Neural cell (in vitro differentiated cells): ENCODE measurements at regions not wholly inside any gene's neighbourhood (a gene's known extent, or its start where the extent isn't known, plus 50 kb on each side); places are given as distances from the start of the nearest gene placed in this dataset.

Source experiments
- CTCF ChIP-seq: fragments of 450-650 bp; IDR thresholded peaks from 2 replicates; pipeline ENCODE4 v1.5.1; 2014; ENCODE audit warnings: antibody characterized with exemption, mild to moderate bottlenecking, moderate library complexity; ENCODE audit not compliant: poor library complexity, severe bottlenecking
- EZH2 ChIP-seq: fragments of 200-600, 300-800 bp; shearing (Covaris generic), sonication (generic); IDR thresholded peaks from 2 replicates; pipeline ENCODE4 v1.6.1; 2014; ENCODE audit warnings: antibody characterized with exemption, low read length, borderline replicate concordance, mild to moderate bottlenecking; ENCODE audit not compliant: insufficient read depth, poor library complexity, severe bottlenecking
- POLR2AphosphoS5 ChIP-seq: IDR thresholded peaks from 2 replicates; pipeline ENCODE4 v1.6.1; 2012
- RAD21 ChIP-seq: fragments of 450-650 bp; conservative IDR thresholded peaks from 2 replicates; pipeline ENCODE4 v1.6.1; 2014; ENCODE audit warnings: antibody characterized with exemption, mild to moderate bottlenecking, moderate library complexity
- SMC3 ChIP-seq: fragments of 450-650 bp; conservative IDR thresholded peaks from 2 replicates; pipeline ENCODE4 v1.6.1; 2014; ENCODE audit warnings: antibody characterized with exemption, mild to moderate bottlenecking, moderate library complexity; ENCODE audit not compliant: poor library complexity

DNA sequence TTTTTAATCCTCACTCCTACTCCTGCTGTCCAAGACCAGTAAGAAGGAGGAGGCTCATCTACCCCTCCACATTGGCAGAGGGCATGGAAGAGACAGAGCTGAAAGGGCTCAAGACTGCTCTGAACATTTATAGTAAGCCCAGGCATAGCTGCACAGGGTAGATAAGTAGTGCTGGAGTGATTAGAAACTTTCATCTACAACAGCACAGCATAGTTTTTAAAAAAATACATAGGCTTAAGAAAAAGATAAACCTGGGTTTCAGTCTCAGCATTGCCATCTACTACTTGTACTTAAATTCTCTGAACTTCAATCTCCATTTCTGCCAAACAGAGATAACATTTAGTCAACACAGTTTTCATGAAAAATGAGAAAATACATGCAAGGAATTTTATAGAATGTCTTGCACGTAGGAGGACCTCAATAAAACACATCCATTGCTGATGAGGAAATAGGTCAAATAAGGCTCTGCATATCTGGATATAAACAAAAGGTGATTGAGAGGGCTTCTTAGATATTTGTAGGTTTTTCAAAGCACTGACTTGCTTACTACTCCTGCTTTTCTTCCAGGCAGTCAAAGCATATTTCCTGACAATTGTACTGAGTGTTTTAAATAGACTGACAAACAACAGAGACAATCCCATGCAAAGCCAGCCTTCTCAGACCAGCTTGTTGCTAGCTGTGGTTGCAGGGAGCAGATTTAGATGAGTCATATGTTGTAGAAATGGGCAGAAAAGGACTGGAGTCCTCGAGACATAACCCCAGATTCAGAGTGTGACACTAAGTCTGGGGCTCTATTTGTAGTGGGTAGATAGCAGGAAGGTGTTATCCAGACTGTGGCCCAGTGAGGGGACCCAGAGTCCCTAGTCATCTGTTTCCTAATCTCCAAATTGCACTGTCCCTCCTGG lies 107.4 kb upstream of the TAB2 start:
- TF ChIP-seq CTCF (no peak), SMC3 (no peak), EZH2 (no peak), POLR2AphosphoS5 (no peak), RAD21 (no peak)
